Stimulated activated CD8-positive, alpha-beta memory T cell treated with anti-CD3 and anti-CD28 coated beads, Interleukin-15, amount 100 ng/mL, for 24 hours (primary cell): ENCODE measurements at regions not wholly inside any gene's neighbourhood (a gene's known extent, or its start where the extent isn't known, plus 50 kb on each side); places are given as distances from the start of the nearest gene placed in this dataset.

Experiments
- DNase-seq: peaks from one replicate; pipeline ENCODE4 v3.0.0-alpha.2; 2020; ENCODE audit warnings: low read depth

- DNase-seq: no peak
Measured at GRCh38 chr20:60430516-60431001, 472.3 kb downstream of the CDH26 start.

GRCh38 chr20:60431349-60431748, 473.1 kb downstream of the CDH26 start:
- DNase-seq: no peak

GRCh38 chr20:60437418-60437817, 479.2 kb downstream of the CDH26 start:
- DNase-seq: no peak

- DNase-seq: no peak
Measured at GRCh38 chr20:60446267-60447111, 488.3 kb downstream of the CDH26 start.

- DNase-seq: no peak
Measured at GRCh38 chr20:60447703-60448102, 489.5 kb downstream of the CDH26 start.

GRCh38 chr20:60453388-60454246, 495.4 kb downstream of the CDH26 start:
- DNase-seq: no peak

- DNase-seq: no peak
Measured at GRCh38 chr20:60454491-60454890, 496.3 kb downstream of the CDH26 start.

- no peak for DNase-seq
Measured at GRCh38 chr20:60455272-60455671, 497.0 kb downstream of the CDH26 start.

GRCh38 chr20:60459212-60459611, 501.0 kb downstream of the CDH26 start:
- no peak for DNase-seq

- DNase-seq: no peak
Measured at GRCh38 chr20:60461993-60462392, 503.8 kb downstream of the CDH26 start.

GRCh38 chr20:60463798-60464197, 505.6 kb downstream of the CDH26 start:
- DNase-seq: no peak

GRCh38 chr20:60465439-60465838, 507.2 kb downstream of the CDH26 start:
- no peak for DNase-seq

- DNase-seq: no peak
Measured at GRCh38 chr20:60465993-60466686, 507.9 kb downstream of the CDH26 start.

GRCh38 chr20:60466687-60467022, 508.4 kb downstream of the CDH26 start:
- DNase-seq: no peak

- DNase-seq: no peak
Measured at GRCh38 chr20:60467078-60467477, 508.9 kb downstream of the CDH26 start.

GRCh38 chr20:60467771-60468170, 509.5 kb downstream of the CDH26 start:
- DNase-seq: no peak

GRCh38 chr20:60469829-60470228, 511.6 kb downstream of the CDH26 start:
- DNase-seq: no peak

- DNase-seq: no peak
Measured at GRCh38 chr20:60470366-60470765, 512.1 kb downstream of the CDH26 start.

GRCh38 chr20:60473211-60473610, 515.0 kb downstream of the CDH26 start:
- DNase-seq: no peak

GRCh38 chr20:60474385-60474910, 516.2 kb downstream of the CDH26 start:
- DNase-seq: no peak

GRCh38 chr20:60476045-60476444, 517.8 kb downstream of the CDH26 start:
- DNase-seq: no peak

- DNase-seq: no peak
Measured at GRCh38 chr20:60477958-60478357, 519.7 kb downstream of the CDH26 start.
